ENCODE measurements at regions not wholly inside any gene's neighbourhood (a gene's known extent, or its start where the extent isn't known, plus 50 kb on each side); places are given as distances from the start of the nearest gene placed in this dataset.
A peak's percentile ranks its signal among the peaks of the same experiment; 100 is the strongest.
"Not testable (repeated sequence)": the region's sequence is repeated elsewhere in the genome, so short reads cannot be mapped to it uniquely, and the experiment has no call there.

DNA sequence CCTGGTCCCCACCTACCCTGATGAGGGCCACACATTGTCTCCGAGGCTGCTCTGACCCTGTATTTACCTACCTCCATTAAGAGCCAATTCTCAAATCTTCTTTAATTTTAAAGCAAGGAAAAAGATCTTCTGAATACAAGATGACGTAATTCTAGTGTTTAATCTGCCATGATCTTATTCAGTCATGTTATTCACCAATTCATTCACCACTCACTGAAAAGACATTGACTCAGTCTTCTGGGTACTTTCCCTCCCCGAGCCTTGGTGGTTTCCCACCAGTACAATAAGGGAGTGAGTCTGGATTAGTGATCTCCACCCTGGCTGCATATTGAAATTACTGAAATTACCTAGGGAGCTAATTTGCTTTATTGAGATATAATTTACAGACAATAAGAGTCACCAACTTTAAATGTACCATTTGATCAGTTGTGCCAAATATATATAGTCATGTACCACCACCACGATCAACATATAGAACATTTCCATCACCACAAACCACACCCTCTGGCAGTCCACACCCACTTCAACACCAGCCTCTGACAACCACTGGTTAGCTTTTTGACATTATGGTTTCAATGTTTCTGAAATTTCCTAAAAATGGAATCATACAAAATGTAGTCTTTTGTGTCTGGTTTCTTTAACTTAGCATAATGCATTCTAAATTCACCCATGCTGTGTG, 117.5 kb upstream of the UNC5B start:
- Mint-ChIP-seq H3K9me3 (peaks cover 7% of the 10 kb centered on the region), H3K4me3 (no peak overlapping the region), H3K4me1 (ENCODE audit: low read depth) (peaks cover 9% of the 10 kb centered on the region), H3K27ac (peak overlapping the region; percentile 71), H3K36me3 (ENCODE audit: low read depth) (no peaks in the 10 kb centered on the region), H3K27me3 (peaks cover 18% of the 10 kb centered on the region)
- ATAC-seq (peak; percentile 98), DNase-seq (peak; percentile 58)
- POLR2A ChIA-PET: no interaction called here
- intact Hi-C loops (cut with micrococcal nuclease): no loop called here
- CTCF ChIA-PET: no interaction called here
- TF ChIP-seq CTCF (IDR thresholded peaks at IDR 0.05): no peak

- H3K4me3 Mint-ChIP-seq: no peak overlapping the region
- H3K9me3 Mint-ChIP-seq: no peaks in the 10 kb centered on the region
- H3K27ac Mint-ChIP-seq: no peak overlapping the region
- peaks cover 19% of the 10 kb centered on the region for H3K27me3 Mint-ChIP-seq
- no peak for TF ChIP-seq CTCF (IDR thresholded peaks at IDR 0.05)
- intact Hi-C loops (cut with micrococcal nuclease): no loop called here
- peaks cover 5% of the 10 kb centered on the region for H3K4me1 Mint-ChIP-seq (ENCODE audit: low read depth)
- ChIA-PET POLR2A (no interaction called here), CTCF (no interaction called here)
- no peak for DNase-seq
- no peaks in the 10 kb centered on the region for H3K36me3 Mint-ChIP-seq (ENCODE audit: low read depth)
- ATAC-seq: no peak
These were observed 112.5 kb upstream of the UNC5B start for GRCh38 chr10:71099731-71100361.

- ChIA-PET POLR2A (no interaction called here), CTCF (no interaction called here)
- no peak overlapping the region for H3K4me3 Mint-ChIP-seq
- ATAC-seq (no peak), DNase-seq (no peak)
- TF ChIP-seq CTCF (IDR thresholded peaks at IDR 0.05): no peak
- intact Hi-C loops (cut with micrococcal nuclease): no loop called here
- H3K9me3 Mint-ChIP-seq: peaks cover 6% of the 10 kb centered on the region
- H3K27ac Mint-ChIP-seq: no peak overlapping the region
- H3K4me1 Mint-ChIP-seq (ENCODE audit: low read depth): peaks cover 6% of the 10 kb centered on the region
- no peaks in the 10 kb centered on the region for H3K36me3 Mint-ChIP-seq (ENCODE audit: low read depth)
- peaks cover 8% of the 10 kb centered on the region for H3K27me3 Mint-ChIP-seq
These were observed 108.4 kb upstream of the UNC5B start for GRCh38 chr10:71103961-71104360.

DNA sequence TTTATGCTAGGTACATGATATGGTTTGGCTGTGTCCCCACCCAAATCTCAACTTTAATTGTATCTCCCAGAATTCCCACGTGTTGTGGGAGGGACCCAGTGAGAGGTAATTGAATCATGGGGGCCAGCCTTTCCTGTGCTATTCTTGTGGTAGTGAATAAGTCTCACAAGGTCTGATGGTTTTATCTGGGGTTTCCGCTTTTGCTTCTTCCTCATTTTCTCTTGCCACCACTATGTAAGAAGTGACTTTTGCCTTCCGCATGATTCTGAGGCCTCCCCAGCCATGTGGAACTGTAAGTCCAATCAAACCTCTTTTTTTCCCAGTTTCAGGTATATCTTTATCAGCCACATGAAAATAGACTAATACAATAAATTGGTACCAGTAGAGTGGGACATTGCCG, 106.2 kb upstream of the UNC5B start:
- POLR2A ChIA-PET; H3K27me3 Mint-ChIP-seq; H3K36me3 Mint-ChIP-seq (ENCODE audit: low read depth); H3K9me3 Mint-ChIP-seq; intact Hi-C loops (cut with micrococcal nuclease); H3K4me1 Mint-ChIP-seq (ENCODE audit: low read depth); H3K4me3 Mint-ChIP-seq; ATAC-seq; H3K27ac Mint-ChIP-seq; CTCF ChIA-PET: not testable (repeated sequence)
- peak; percentile 17 for DNase-seq

- intact Hi-C loops (cut with micrococcal nuclease); CTCF ChIA-PET: not testable (repeated sequence)
These were observed 105.3 kb upstream of the UNC5B start for GRCh38 chr10:71107117-71107516.

DNA sequence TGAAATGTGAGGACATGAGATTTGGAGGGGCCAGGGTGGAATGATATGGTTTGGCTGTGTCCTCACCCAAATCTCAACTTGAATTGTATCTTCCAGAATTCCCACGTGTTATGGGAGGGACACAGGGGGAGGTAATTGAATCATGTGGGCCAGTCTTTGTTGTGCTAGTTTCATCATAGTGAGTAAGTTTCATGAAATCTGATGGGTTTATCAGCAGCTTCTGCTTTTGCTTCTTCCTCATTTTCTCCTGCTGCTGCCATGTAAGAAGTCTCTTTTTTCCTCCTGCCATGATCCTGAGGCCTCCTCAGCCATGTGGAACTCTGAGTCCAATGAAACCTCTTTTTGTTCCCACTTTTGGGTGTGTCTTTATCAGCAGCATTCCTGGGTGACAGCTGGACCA, 104.3 kb upstream of the UNC5B start:
- H3K4me1 Mint-ChIP-seq (ENCODE audit: low read depth); H3K4me3 Mint-ChIP-seq; ATAC-seq; H3K27me3 Mint-ChIP-seq; DNase-seq; H3K36me3 Mint-ChIP-seq (ENCODE audit: low read depth); H3K27ac Mint-ChIP-seq; CTCF ChIA-PET; POLR2A ChIA-PET; H3K9me3 Mint-ChIP-seq; intact Hi-C loops (cut with micrococcal nuclease): not testable (repeated sequence)

More at GRCh38 chr10:71107117-71107516, 105.3 kb upstream of the UNC5B start:
- H3K27ac Mint-ChIP-seq; POLR2A ChIA-PET; H3K4me3 Mint-ChIP-seq; H3K36me3 Mint-ChIP-seq (ENCODE audit: low read depth); ATAC-seq; DNase-seq; H3K9me3 Mint-ChIP-seq; H3K27me3 Mint-ChIP-seq; H3K4me1 Mint-ChIP-seq (ENCODE audit: low read depth): not testable (repeated sequence)
